ENCODE measurements at regions not wholly inside any gene's neighbourhood (a gene's known extent, or its start where the extent isn't known, plus 50 kb on each side); places are given as distances from the start of the nearest gene placed in this dataset.

- DNase-seq: no peak
These were observed 548.0 kb downstream of the IRS1 start for GRCh38 chr2:226251661-226252060.

DNA sequence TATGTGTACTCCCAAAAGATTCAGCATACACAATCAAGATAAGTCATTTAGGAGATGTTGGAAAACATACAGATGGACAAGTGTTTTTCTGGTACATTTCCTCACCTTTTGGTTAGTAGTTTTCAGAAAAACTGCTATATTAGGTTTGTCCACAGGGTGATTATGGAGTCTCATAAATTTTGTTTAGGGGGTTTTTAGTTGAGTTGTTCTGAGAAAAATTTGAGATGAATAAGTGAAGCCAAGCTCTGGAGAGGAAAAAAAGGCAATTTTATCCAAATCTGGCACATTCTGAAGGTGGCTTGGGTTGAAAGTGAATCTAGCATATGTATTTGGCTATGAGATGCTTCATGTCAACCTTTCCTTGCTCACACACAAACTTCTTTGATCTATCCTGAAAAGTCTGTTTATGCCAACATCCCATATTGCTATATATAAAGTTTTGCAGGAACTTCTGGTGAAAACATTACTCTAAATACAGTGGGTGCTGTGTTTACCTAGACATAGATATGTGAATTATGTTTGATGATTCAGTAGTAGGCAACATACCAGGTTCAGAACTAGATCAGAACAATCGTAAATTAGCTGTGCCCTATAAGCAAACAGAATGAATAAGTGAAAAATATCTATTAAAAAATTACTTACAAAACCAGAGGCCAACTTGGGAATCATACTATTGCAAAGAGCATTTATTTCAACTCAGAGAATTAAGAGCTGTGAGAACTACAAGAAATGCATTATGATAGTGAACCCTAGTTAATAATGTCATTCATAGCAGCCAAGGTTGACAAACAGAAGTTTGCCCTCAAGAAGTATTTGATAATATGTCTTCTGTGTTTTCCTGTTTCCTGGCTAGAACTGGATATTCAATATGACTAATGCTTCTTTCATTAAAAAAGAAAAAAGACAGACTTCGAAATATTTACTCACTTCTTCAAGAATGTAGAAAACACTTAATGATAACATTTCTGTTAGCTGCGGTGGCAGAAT is 552.0 kb downstream of the IRS1 start:
- DNase-seq: no peak

DNA sequence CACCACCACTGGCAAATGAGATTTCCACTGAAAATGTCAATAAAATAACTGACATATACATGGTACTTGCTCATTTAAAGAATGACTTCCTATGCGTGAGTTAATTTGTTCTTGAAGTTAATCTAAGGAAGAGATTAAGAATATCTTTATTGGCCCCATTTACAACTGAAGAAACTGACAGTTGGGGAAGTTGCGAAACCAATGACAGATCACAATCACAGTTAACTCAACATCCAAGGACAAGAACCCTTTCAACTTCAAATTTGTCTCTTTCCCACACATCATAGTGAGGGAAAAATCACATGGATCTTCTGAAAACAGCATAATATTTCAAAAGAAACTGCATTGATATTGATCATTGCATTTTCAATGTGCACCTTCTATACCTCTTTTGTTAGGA is 565.4 kb downstream of the IRS1 start:
- DNase-seq: no peak

DNA sequence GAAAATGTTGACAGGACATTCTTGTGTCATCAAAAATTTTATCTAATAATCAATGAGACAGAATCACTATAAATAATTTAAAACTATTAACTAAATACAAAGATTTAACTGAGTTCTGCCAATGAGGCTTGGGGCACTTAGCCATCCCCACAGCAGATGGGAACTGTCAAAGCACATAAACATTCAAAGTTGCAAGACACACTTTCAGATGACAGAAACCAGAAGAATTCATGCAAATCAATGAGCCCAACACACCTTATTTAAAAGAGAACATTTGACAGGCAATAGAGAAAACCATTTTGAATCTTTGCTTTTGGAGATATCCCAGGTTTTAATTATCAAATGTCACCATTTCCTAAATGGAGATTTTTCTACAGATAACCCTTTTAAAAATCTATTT is 566.2 kb downstream of the IRS1 start:
- DNase-seq: no peak

GRCh38 chr2:226228080-226228479 is 571.5 kb downstream of the IRS1 start:
- no peak for DNase-seq

DNA sequence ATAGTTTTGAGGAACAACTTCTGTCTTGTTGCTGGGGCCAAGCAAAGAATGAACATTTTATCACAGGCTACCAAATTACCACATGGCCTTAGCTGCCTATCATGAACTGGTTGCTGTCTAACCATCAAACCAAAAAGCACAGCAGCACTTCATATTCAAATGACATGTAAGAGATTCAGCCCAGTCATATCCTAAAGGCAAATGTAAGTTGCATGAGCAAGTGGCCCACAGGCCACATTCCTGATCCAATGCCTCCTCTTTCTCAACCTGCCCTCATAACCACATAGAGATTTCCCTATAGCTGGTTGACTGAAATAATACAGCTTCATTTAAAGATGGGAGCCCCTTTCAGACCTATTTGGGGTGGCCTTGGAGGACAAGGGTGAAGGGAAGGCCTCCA is 572.3 kb downstream of the IRS1 start:
- no peak for DNase-seq

GRCh38 chr2:226223704-226224103 is 575.9 kb downstream of the IRS1 start:
- no peak for DNase-seq

GRCh38 chr2:226220511-226220910 is 579.1 kb downstream of the IRS1 start:
- no peak for DNase-seq

- no peak for DNase-seq
These were observed 582.4 kb downstream of the IRS1 start for GRCh38 chr2:226217191-226217590.

DNA sequence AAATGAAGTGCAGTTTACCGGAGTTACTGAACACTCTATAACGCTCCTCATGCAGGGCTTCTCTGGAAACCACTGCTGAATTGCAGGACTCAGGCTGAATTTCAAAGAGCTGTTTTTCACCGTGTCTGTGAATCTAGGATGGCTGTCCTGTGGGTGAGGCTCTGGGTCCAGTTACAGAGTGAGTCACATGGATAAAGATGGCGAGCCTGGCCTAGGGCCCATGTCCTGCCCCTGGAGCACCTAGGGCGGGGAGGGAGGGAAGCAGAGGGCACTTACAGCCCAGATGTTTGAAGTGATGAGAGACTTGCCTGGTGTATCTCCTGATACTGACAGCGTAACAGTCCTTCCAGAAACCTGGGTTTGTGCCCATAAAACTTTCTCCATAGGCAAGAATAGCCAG is 583.0 kb downstream of the IRS1 start:
- no peak for DNase-seq

GRCh38 chr2:226215902-226216503 is 583.6 kb downstream of the IRS1 start:
- DNase-seq: peak; percentile 41

DNA sequence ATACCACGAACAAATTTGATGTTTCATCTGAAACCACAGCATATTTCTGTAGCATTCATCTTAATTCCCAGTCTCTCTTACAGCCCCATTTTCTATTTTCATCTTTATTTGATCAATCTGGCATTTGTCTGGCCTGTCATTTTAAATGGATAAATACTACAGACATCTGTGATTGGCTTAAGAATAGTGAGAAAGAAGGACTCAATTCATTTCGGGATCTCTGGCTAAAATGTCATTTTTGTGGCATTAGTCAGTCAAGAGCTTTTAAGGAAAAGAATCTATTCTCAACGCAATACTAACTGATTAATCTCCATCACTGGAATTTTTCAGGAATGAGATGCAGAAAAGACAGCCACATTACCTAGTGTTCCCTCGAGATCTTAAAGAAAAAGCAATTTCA is 585.9 kb downstream of the IRS1 start:
- no peak for DNase-seq

DNA sequence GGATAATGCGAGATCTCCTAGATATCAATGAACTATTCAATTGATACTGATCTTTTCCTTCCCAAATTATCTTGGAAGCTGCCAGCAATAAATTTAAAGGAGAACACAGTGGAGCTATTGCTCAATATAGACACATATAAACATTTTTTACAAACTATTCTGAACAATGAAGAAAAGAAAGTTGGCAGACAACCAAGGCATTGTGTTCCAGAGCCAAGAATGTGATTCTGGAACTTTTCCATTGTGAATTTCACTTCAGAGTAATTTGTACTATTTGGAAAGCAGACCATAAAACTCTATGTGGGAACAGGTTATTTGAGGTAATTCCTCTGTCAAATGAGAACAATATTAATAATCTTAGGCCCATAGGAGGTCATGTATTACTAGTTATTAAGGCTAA is 588.2 kb downstream of the IRS1 start:
- no peak for DNase-seq

DNA sequence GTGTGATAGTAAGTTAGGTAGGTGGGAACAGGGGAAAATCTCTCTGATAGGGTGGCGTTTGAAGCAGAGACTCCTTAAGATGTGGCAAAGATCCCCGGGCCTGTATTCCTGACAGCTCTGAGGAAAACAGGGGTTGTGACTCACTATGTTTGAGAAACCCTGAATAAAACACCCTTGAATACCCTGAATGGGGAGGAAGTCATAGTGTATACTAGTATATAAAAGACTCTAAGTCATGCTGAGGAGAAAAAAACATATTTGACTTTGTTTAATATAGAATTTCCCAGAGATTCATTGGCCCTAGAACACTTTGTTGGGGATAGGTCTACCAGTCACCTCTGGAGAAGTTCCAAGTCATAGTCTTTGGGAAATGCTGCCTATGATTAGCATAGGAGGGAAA is 590.9 kb downstream of the IRS1 start:
- DNase-seq: no peak

GRCh38 chr2:226207671-226208070 is 591.9 kb downstream of the IRS1 start:
- DNase-seq: no peak

- no peak for DNase-seq
These were observed 600.1 kb downstream of the IRS1 start for GRCh38 chr2:226199555-226199954.

- no peak for DNase-seq
These were observed 600.7 kb downstream of the IRS1 start for GRCh38 chr2:226198956-226199355.

GRCh38 chr2:226190479-226191252 is 609.0 kb downstream of the IRS1 start:
- no peak for DNase-seq

GRCh38 chr2:226189061-226189460 is 610.6 kb downstream of the IRS1 start:
- no peak for DNase-seq

DNA sequence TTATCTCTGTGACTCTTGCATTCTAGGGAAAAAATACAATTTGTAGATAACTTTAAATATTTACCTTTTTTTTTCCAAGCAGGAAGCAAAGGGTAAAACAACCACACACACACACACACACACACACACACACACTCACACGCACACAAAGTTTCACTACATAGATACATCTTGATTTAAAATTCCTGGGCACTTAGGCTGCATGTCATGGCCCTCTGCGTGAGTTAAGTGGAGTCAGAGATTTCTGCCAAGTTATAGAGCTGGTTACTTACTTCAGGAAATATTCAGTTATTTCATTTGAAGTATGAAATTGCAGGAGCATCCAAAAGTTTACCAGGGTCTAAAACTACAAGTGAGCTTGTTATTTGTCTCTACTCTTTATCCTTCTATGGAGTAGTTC is 612.0 kb downstream of the IRS1 start:
- no peak for DNase-seq

DNA sequence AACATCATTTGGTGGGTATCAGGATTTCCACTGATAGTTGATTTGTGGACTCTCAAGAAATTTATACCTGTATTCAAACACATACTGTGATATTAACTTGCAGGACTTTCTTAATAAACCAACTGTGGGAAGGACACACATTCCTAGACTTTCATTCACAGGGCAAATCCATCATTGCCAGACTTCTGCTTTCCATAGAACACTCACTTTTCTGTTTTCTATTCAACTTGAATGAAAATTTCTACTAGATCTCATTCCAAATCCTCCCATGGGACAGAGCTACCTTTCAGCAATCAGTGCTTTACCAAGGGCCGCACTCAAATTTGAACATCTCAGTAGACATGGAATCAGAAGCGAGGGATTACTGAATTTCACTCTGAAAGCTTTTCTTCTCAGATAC is 612.5 kb downstream of the IRS1 start:
- no peak for DNase-seq

DNA sequence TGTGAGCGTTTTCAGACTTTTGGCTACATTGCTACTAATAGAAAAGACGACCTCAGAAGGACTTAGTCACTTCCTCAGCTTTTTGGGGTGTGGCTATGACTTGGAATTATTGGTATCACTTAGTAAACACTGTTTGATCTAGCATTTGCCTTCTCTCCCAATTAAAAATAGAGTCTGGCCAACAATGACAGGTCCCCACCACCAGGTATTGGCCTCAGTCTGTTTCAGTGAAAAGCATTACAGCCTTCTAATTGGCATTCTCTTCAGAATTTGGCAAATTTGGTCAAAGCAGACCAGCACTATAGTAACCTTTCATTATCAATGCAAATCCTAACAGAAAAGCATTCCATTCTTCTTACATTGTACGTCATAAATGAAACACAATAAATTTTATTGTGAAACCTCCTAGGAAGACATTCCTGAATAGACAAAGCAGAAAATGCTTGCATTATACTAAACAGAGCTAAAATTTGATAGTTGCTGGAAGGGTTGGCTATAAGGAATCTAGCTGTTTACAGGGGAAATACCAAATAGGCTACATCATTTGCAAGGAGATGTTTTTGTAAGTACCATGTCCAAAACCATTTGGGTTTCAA is 613.9 kb downstream of the IRS1 start:
- no peak for DNase-seq

- no peak for DNase-seq
These were observed 614.5 kb downstream of the IRS1 start for GRCh38 chr2:226184940-226185615.
